ENCODE measurements at regions not wholly inside any gene's neighbourhood (a gene's known extent, or its start where the extent isn't known, plus 50 kb on each side); places are given as distances from the start of the nearest gene placed in this dataset.

GRCh38 chr16:55001931-55002330, 71.3 kb downstream of the IRX5 start:
- H3K36me3 ChIP-seq: no peaks in the 10 kb centered on the region
- H3K4me3 ChIP-seq: no peak overlapping the region
- no peak for TF ChIP-seq EP300 (IDR thresholded peaks at IDR 0.05)
- TF ChIP-seq CTCF (IDR thresholded peaks at IDR 0.05): no peak
- TF ChIP-seq POLR2A (IDR thresholded peaks at IDR 0.05): no peak
- H3K9me3 ChIP-seq: no peaks in the 10 kb centered on the region
- no peaks in the 10 kb centered on the region for H3K4me1 ChIP-seq
- WGBS, 2 donors: 45 to 58% methylated on average over 1 of the region's 1 CpG
- H3K27me3 ChIP-seq: peaks cover 0 to 22% of the 10 kb centered on the region in 2 donors
- DNase-seq (ENCODE audit: low spot score in 2 of 2): no peak
- H3K27ac ChIP-seq: no peak overlapping the region

GRCh38 chr16:55002419-55002818, 71.8 kb downstream of the IRX5 start:
- H3K4me3 ChIP-seq: no peak overlapping the region
- H3K4me1 ChIP-seq: no peaks in the 10 kb centered on the region
- WGBS, 2 donors: 46 to 47% methylated on average over 5 of the region's 5 CpGs
- no peak overlapping the region for H3K27ac ChIP-seq
- H3K27me3 ChIP-seq: peaks cover 0 to 22% of the 10 kb centered on the region in 2 donors
- TF ChIP-seq EP300 (IDR thresholded peaks at IDR 0.05) (no peak), CTCF (IDR thresholded peaks at IDR 0.05) (no peak), POLR2A (IDR thresholded peaks at IDR 0.05) (no peak)
- H3K9me3 ChIP-seq: no peaks in the 10 kb centered on the region
- DNase-seq (ENCODE audit: low spot score in 2 of 2): no peak
- no peaks in the 10 kb centered on the region for H3K36me3 ChIP-seq

GRCh38 chr16:55003306-55003705, 72.6 kb downstream of the IRX5 start:
- H3K4me3 ChIP-seq: no peak overlapping the region
- DNase-seq (ENCODE audit: low spot score in 2 of 2): no peak
- 46 to 61% methylated on average over 2 of the region's 2 CpGs for WGBS, 2 donors
- TF ChIP-seq EP300 (IDR thresholded peaks at IDR 0.05): no peak
- TF ChIP-seq CTCF (IDR thresholded peaks at IDR 0.05): no peak
- no peak for TF ChIP-seq POLR2A (IDR thresholded peaks at IDR 0.05)
- H3K36me3 ChIP-seq: no peaks in the 10 kb centered on the region
- no peaks in the 10 kb centered on the region for H3K9me3 ChIP-seq
- H3K4me1 ChIP-seq: no peaks in the 10 kb centered on the region
- H3K27me3 ChIP-seq: peaks cover 0 to 16% of the 10 kb centered on the region in 2 donors
- H3K27ac ChIP-seq: no peak overlapping the region

GRCh38 chr16:55003916-55004315, 73.3 kb downstream of the IRX5 start:
- peaks cover 0 to 12% of the 10 kb centered on the region in 2 donors for H3K27me3 ChIP-seq

GRCh38 chr16:55007504-55007903, 76.8 kb downstream of the IRX5 start:
- WGBS, 2 donors: 75 to 86% methylated on average over 8 of the region's 8 CpGs
- no peak for DNase-seq (ENCODE audit: low spot score in 2 of 2)
- Histone ChIP-seq H3K27ac (no peak overlapping the region), H3K4me3 (no peak overlapping the region), H3K36me3 (no peaks in the 10 kb centered on the region), H3K9me3 (peaks cover 0 to 3% (median 0%) of the 10 kb centered on the region in 4 donors), H3K27me3 (peaks cover 0 to 4% of the 10 kb centered on the region in 2 donors), H3K4me1 (no peaks in the 10 kb centered on the region)
- TF ChIP-seq EP300 (IDR thresholded peaks at IDR 0.05) (no peak), POLR2A (IDR thresholded peaks at IDR 0.05) (no peak), CTCF (IDR thresholded peaks at IDR 0.05) (no peak)

More at GRCh38 chr16:55003916-55004315, 73.3 kb downstream of the IRX5 start:
- no peak for TF ChIP-seq CTCF (IDR thresholded peaks at IDR 0.05)
- no peak for TF ChIP-seq POLR2A (IDR thresholded peaks at IDR 0.05)
- no peak for TF ChIP-seq EP300 (IDR thresholded peaks at IDR 0.05)
- no peak overlapping the region for H3K4me3 ChIP-seq
- no peak overlapping the region for H3K27ac ChIP-seq
- no peaks in the 10 kb centered on the region for H3K9me3 ChIP-seq
- WGBS, 2 donors: 61 to 78% methylated on average over 12 of the region's 12 CpGs
- DNase-seq (ENCODE audit: low spot score in 2 of 2): no peak
- no peaks in the 10 kb centered on the region for H3K36me3 ChIP-seq
- H3K4me1 ChIP-seq: no peaks in the 10 kb centered on the region

Data from tibial nerve (tissue), 4 donors.